Right lobe of liver (tissue), 6 donors: ENCODE measurements at regions not wholly inside any gene's neighbourhood (a gene's known extent, or its start where the extent isn't known, plus 50 kb on each side); places are given as distances from the start of the nearest gene placed in this dataset.

ENCODE experiments used
- ATAC-seq, 4 donors: fragments of 200-7000 bp; cut with Tn5 transposase; one replicate each; pipeline ENCODE4 v1.9.1; 2020; ENCODE audit warnings: mild to moderate bottlenecking in 4 of 4, moderate library complexity in 4 of 4
- DNase-seq, 3 donors: peaks; one replicate each; pipeline ENCODE4 v3.0.0-alpha.2; 2020
- H3K27ac ChIP-seq, 3 donors: fragments of 200-600 bp; one replicate each; pipeline ENCODE4 v1.8.0; 2022
- H3K27me3 ChIP-seq, 2 donors: fragments of 200-600 bp; one replicate each; pipeline ENCODE4 v1.8.0; 2022
- H3K36me3 ChIP-seq, 4 donors: fragments of 200-600 bp; sonication (generic) in 1 of 4; one replicate each; pipeline versions ENCODE4 v1.5.1 to v1.8.0; 2017 to 2022; ENCODE audit warnings: control low read depth in 1 of 4
- H3K4me1 ChIP-seq, 4 donors: fragments of 200-600 bp; sonication (generic) in 1 of 4; one replicate each; pipeline versions ENCODE4 v1.5.1 to v1.8.0; 2017 to 2022; ENCODE audit warnings: control low read depth in 1 of 4
- H3K4me3 ChIP-seq, 3 donors: fragments of 200-600 bp; one replicate each; pipeline ENCODE4 v1.8.0; 2022
- H3K9me3 ChIP-seq, 4 donors: fragments of 200-600 bp; sonication (generic) in 1 of 4; one replicate each; pipeline versions ENCODE4 v1.5.1 to v1.8.0; 2017 to 2022; ENCODE audit warnings: control low read depth in 1 of 4
- CTCF ChIP-seq, 4 donors: fragments of 200-600 bp in 3 of 4; fragments of 450-650 bp in 1 of 4; IDR thresholded peaks; one replicate each; pipeline versions ENCODE4 v1.5.1 to v1.8.0; 2016 to 2022; ENCODE audit warnings: antibody characterized with exemption in 4 of 4, mild to moderate bottlenecking in 2 of 4
- POLR2A ChIP-seq: fragments of 450-650 bp; IDR thresholded peaks from one replicate; pipeline ENCODE4 v1.6.1; 2017; ENCODE audit warnings: antibody characterized with exemption, mild to moderate bottlenecking
- WGBS: methylation state at CpG from one replicate; pipeline ENCODE4 v1.1.6; 2018; ENCODE audit warnings: low coverage, low lambda C conversion rate; ENCODE audit not compliant: insufficient coverage; ENCODE audit errors: missing lambda C conversion rate; 5-methylcytosine and 5-hydroxymethylcytosine counted together
- intact Hi-C, 2 donors: fragments of 100-400 bp; cut with DNase I; formaldehyde crosslinking; loops; one replicate each; pipeline versions ENCODE4 v1.11.2 to v1.14.1; 2022
- donor health status: DM: no; HTN: yes; CAD: no.
- donor health status: DM: no; HTN: no; CAD: no.
- donor health status: DM: no; HTN: no; CAD: no.
- donor health status: DM: no; HTN: yes; CAD: no.
- donor health status: DM: no; HTN: yes; CAD: no.

GRCh38 chr3:144197116-144197515, 225.5 kb downstream of the DIPK2A start:
- no peak for DNase-seq
- WGBS: no CpG with 5 or more reads among the region's 2 CpGs
- no peak overlapping the region for H3K27ac ChIP-seq
- H3K9me3 ChIP-seq: no peaks in the 10 kb centered on the region
- H3K27me3 ChIP-seq: no peaks in the 10 kb centered on the region
- intact Hi-C loops: no loop called here
- no peaks in the 10 kb centered on the region for H3K4me1 ChIP-seq
- no peak for ATAC-seq
- no peak for TF ChIP-seq POLR2A
- no peak for TF ChIP-seq CTCF (IDR thresholded peaks at IDR 0.05)
- no peak overlapping the region for H3K4me3 ChIP-seq
- no peaks in the 10 kb centered on the region for H3K36me3 ChIP-seq

GRCh38 chr3:144197582-144197981, 226.0 kb downstream of the DIPK2A start:
- no peaks in the 10 kb centered on the region for H3K27me3 ChIP-seq
- TF ChIP-seq CTCF (IDR thresholded peaks at IDR 0.05) (no peak), POLR2A (no peak)
- intact Hi-C loops: no loop called here
- no peak overlapping the region for H3K4me3 ChIP-seq
- H3K27ac ChIP-seq: no peak overlapping the region
- no peaks in the 10 kb centered on the region for H3K36me3 ChIP-seq
- H3K4me1 ChIP-seq: no peaks in the 10 kb centered on the region
- WGBS: 57% methylated on average over 1 of the region's 1 CpG
- no peak for DNase-seq
- H3K9me3 ChIP-seq: no peaks in the 10 kb centered on the region
- no peak for ATAC-seq

- TF ChIP-seq POLR2A (no peak), CTCF (IDR thresholded peaks at IDR 0.05) (no peak)
- ATAC-seq (no peak), DNase-seq (no peak)
- Histone ChIP-seq H3K4me3 (no peak overlapping the region), H3K9me3 (no peaks in the 10 kb centered on the region), H3K36me3 (no peaks in the 10 kb centered on the region), H3K4me1 (no peaks in the 10 kb centered on the region), H3K27me3 (no peaks in the 10 kb centered on the region), H3K27ac (no peak overlapping the region)
- intact Hi-C loops: no loop called here
These were observed 228.4 kb downstream of the DIPK2A start for GRCh38 chr3:144200004-144200403.

GRCh38 chr3:144200466-144200865, 228.8 kb downstream of the DIPK2A start:
- H3K36me3 ChIP-seq: no peaks in the 10 kb centered on the region
- no peak for DNase-seq
- H3K27me3 ChIP-seq: no peaks in the 10 kb centered on the region
- H3K4me1 ChIP-seq: no peaks in the 10 kb centered on the region
- intact Hi-C loops: no loop called here
- TF ChIP-seq CTCF (IDR thresholded peaks at IDR 0.05) (no peak), POLR2A (no peak)
- no peak overlapping the region for H3K27ac ChIP-seq
- no peak for ATAC-seq
- no peaks in the 10 kb centered on the region for H3K9me3 ChIP-seq
- H3K4me3 ChIP-seq: no peak overlapping the region

GRCh38 chr3:144221761-144222160, 250.1 kb downstream of the DIPK2A start:
- intact Hi-C loops: no loop called here
- no peak overlapping the region for H3K27ac ChIP-seq
- ATAC-seq (no peak), DNase-seq (no peak)
- 55% methylated on average over 3 of the region's 3 CpGs for WGBS
- TF ChIP-seq CTCF (IDR thresholded peaks at IDR 0.05) (no peak), POLR2A (no peak)
- no peaks in the 10 kb centered on the region for H3K4me1 ChIP-seq
- no peaks in the 10 kb centered on the region for H3K36me3 ChIP-seq
- no peak overlapping the region for H3K4me3 ChIP-seq
- no peaks in the 10 kb centered on the region for H3K9me3 ChIP-seq
- H3K27me3 ChIP-seq: no peaks in the 10 kb centered on the region
